ENCODE measurements at regions not wholly inside any gene's neighbourhood (a gene's known extent, or its start where the extent isn't known, plus 50 kb on each side); places are given as distances from the start of the nearest gene placed in this dataset.

DNA sequence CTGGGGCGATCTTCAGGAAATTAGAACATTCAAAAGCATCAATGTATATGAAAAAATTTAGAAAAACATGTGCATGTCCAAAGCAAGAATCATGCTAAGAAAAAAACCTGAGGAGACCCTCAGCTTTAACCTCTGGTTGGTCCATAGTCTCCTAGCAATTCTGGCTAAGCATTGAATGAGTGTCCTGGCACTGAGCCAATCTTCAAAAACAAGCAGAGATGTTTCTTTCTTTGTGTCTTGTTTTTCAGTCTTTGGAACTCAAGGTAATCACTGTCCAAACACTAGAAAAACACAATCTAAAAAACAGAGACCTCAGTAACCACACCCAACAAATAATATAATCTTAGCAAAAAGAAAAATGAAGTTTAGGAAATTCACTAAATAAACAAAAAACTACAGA lies 205.4 kb upstream of the CARD18 start:
- DNase-seq (ENCODE audit: low read depth) = no peak
- TF ChIP-seq, protein P1, sequence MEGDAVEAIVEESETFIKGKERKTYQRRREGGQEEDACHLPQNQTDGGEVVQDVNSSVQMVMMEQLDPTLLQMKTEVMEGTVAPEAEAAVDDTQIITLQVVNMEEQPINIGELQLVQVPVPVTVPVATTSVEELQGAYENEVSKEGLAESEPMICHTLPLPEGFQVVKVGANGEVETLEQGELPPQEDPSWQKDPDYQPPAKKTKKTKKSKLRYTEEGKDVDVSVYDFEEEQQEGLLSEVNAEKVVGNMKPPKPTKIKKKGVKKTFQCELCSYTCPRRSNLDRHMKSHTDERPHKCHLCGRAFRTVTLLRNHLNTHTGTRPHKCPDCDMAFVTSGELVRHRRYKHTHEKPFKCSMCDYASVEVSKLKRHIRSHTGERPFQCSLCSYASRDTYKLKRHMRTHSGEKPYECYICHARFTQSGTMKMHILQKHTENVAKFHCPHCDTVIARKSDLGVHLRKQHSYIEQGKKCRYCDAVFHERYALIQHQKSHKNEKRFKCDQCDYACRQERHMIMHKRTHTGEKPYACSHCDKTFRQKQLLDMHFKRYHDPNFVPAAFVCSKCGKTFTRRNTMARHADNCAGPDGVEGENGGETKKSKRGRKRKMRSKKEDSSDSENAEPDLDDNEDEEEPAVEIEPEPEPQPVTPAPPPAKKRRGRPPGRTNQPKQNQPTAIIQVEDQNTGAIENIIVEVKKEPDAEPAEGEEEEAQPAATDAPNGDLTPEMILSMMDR (conservative IDR thresholded peaks at IDR 0.05; ENCODE audit: low read depth, low read length) = no peak
- H3K4me3 ChIP-seq (ENCODE audit: low read length) = no peak overlapping the region

DNA sequence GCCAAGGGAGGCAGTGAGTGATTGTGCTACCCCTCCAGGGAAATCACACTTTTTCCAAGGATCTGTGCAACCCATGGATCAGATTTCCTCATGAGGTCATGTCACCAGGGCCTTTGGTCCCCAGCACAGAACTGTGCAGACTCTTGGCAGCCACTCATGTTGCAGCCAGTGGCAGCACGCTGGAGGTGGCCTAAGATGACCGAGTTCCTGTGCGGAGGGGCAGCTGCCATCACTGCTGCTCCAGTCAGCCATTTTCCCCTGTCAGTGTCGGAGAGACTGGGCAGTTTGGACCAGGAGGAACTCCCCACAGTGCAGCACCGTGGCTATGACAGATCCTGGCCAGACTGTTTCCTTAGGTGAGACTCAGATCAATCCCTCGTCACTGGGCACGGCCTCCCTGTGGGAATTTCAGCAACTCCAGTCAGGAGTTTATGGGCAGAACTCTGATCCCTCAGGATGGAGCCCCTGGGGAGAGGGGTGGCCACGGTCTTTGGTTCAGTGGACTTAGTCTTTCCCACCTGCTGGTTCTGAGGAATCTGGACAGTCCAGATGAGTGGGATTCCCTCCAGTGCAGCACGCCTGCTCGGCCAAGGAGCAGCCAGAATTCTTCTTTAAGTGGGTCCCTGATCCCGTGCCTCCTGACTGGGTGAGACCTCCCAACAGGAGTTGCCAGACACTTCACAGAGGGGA lies 194.6 kb upstream of the CARD18 start:
- H3K4me3 ChIP-seq (ENCODE audit: low read length) = no peak overlapping the region
- TF ChIP-seq, protein P1 (conservative IDR thresholded peaks at IDR 0.05; ENCODE audit: low read depth, low read length) = no peak
- DNase-seq (ENCODE audit: low read depth) = no peak

DNA sequence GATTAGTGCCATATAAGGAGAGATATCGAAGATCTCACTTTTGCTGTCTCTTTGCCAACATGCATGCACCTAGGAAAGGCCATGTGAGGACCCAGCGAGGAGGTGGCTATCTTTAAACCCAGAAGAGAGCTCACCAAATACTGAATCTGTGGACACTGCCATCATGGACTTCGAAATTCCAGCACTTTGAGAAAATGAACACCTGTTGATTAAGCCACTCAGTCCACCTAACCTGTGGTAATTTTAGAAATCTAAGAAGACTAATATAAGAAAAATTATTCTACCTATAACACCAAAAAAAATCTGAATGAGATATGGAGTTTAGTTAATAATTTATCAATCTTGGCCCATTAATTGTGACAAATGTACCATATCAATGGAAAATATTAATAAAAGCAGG lies 193.6 kb upstream of the CARD18 start:
- no peak overlapping the region for H3K4me3 ChIP-seq (ENCODE audit: low read length)
- TF ChIP-seq, protein P1 (conservative IDR thresholded peaks at IDR 0.05; ENCODE audit: low read depth, low read length) = no peak
- DNase-seq (ENCODE audit: low read depth) = no peak

DNA sequence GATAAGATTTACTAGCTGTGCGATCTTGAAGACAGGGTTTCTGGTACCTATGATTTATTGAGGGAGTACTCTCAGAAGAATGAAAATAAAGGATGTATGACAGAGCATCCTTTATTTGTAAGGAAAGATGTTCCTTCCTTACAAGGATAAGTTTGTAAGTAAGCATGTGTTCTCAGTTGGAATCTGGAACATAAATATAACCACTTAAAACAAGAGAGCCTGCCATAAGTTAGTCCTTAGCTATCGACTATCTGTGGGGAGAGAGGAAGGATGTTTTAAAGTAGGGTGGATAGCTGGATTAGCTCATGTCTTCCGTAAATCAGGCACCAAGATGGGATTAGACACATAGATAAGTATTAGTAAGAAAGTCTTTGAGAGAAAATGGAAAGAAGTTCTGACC lies 192.6 kb upstream of the CARD18 start:
- no peak for DNase-seq (ENCODE audit: low read depth)
- no peak overlapping the region for H3K4me3 ChIP-seq (ENCODE audit: low read length)
- TF ChIP-seq, protein P1 (conservative IDR thresholded peaks at IDR 0.05; ENCODE audit: low read depth, low read length) = no peak

DNA sequence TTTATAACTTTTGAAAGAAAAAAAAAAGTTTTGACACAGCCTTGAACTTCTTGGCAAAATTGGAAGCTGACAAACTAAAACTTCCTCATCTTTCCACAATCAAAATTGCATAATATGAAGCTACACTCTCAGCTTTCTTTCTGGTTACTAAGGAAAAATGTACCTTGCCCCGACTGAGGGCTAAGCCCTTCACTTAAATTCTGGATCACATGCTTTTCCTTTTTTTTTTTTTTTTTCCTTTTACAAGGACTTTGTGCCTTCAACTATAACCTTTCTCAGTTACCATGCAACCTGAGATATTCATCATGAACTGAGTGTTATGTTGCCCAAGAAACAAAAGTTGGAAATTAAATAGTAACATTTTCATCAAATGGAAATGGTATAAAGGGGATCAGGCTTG lies 188.5 kb upstream of the CARD18 start:
- DNase-seq (ENCODE audit: low read depth) = no peak
- no peak overlapping the region for H3K4me3 ChIP-seq (ENCODE audit: low read length)
- TF ChIP-seq, protein P1 (conservative IDR thresholded peaks at IDR 0.05; ENCODE audit: low read depth, low read length) = no peak

- no peak overlapping the region for H3K4me3 ChIP-seq (ENCODE audit: low read length)
- TF ChIP-seq, protein P1 (conservative IDR thresholded peaks at IDR 0.05; ENCODE audit: low read depth, low read length) = no peak
- DNase-seq (ENCODE audit: low read depth) = no peak
Measured at GRCh38 chr11:105324156-105324555, 184.6 kb upstream of the CARD18 start.

DNA sequence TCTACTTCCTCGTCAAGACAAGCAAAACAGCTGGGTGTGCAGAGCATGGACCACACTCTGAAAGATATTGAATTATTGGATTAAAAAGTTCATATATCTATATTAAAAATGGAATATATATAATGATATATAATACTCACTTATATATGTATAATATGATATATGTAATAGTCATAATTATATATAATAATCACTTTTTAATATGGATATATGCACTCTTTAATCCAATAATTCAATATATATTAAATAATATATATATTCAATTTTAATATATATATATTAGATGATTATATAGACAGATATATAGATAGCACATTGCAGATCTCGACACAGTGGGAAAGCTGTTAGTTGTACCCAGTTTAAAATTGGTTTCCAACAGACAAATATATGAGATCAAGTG lies 182.1 kb upstream of the CARD18 start:
- H3K4me3 ChIP-seq (ENCODE audit: low read length) = no peak overlapping the region
- no peak for DNase-seq (ENCODE audit: low read depth)
- TF ChIP-seq, protein P1 (conservative IDR thresholded peaks at IDR 0.05; ENCODE audit: low read depth, low read length) = no peak

Data from retinal pigment epithelial cell (primary cell).